Activated T-helper 17 cell treated with anti-CD3 and anti-CD28 coated beads, Interleukin-2, amount 50 U/mL, for 72 hours (primary cell): ENCODE measurements at regions not wholly inside any gene's neighbourhood (a gene's known extent, or its start where the extent isn't known, plus 50 kb on each side); places are given as distances from the start of the nearest gene placed in this dataset.
"Not testable (repeated sequence)": the region's sequence is repeated elsewhere in the genome, so short reads cannot be mapped to it uniquely, and the experiment has no call there.

Source experiments
- ATAC-seq: fragments of 150-1000 bp; cut with Tn5 transposase; replicated peaks from 2 replicates; pipeline ENCODE4 v1.10.0; 2021; ENCODE audit warnings: mild to moderate bottlenecking, moderate library complexity
- H3K27ac Mint-ChIP-seq: one replicate; pipeline ENCODE4 v1.8.0; 2022; ENCODE audit warnings: mixed read lengths
- H3K27me3 Mint-ChIP-seq: one replicate; pipeline ENCODE4 v1.8.0; 2022; ENCODE audit warnings: mixed read lengths
- H3K36me3 Mint-ChIP-seq: one replicate; pipeline ENCODE4 v1.8.0; 2022; ENCODE audit warnings: low read depth, mild to moderate bottlenecking, mixed read lengths
- H3K4me1 Mint-ChIP-seq: one replicate; pipeline ENCODE4 v1.8.0; 2022; ENCODE audit warnings: mixed read lengths
- H3K4me3 Mint-ChIP-seq: one replicate; pipeline ENCODE4 v1.8.0; 2022; ENCODE audit warnings: mild to moderate bottlenecking, mixed read lengths
- H3K9me3 Mint-ChIP-seq: one replicate; pipeline ENCODE4 v1.8.0; 2022; ENCODE audit warnings: mixed read lengths

DNA sequence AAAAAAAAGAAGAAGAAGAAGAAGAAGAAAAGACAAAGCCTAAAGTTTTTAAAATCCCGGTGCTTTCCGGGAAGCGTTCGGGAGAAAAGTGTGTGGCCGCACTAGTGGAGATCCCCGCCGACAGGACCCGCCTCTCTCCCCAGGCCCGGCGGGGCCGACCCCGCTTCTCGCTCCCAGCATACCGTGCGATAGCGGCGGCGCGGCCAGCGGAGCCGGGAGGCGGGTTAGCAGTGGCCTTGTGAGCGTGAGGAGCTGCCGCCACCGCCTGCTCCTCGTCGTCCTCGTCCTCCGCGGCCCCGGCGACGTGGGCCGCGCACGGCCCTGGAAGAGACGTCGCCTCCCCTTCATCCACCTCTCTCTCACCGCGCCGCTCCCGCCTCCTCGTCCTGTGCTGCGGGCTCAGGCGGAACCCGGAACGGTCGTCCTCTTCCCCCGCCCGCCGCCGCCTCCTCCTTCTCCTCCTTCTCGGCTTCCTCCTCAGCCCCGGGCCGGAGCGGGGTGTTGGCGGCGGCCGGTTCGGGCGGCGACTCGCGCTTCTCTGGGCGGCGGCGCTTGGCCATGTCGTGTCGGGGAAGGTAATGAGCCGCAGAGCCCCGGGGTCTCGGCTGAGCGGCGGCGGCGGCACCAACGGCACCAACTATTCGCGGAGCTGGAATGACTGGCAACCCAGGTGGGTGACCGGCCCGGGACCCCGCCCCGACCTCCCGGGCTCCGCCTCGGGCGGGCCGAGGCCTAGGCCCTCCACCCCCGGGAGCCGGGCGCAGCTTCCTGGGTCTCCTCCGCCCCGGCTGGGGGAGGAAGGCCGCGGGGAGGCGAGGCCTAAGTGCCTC lies 62.6 kb upstream of the CDR2 start:
- H3K9me3 Mint-ChIP-seq, H3K4me1 Mint-ChIP-seq, H3K36me3 Mint-ChIP-seq, H3K27me3 Mint-ChIP-seq: not testable (repeated sequence)
- H3K4me3 Mint-ChIP-seq, result peak overlapping the region; percentile 92
- H3K27ac Mint-ChIP-seq, result peak overlapping the region; percentile 93
- ATAC-seq, result peak; percentile 84

GRCh38 chr16:22436326-22436822 lies 62.0 kb upstream of the CDR2 start:
- peak overlapping the region; percentile 93 for H3K27ac Mint-ChIP-seq
- H3K4me3 Mint-ChIP-seq, result peak overlapping the region; percentile 92
- not testable (repeated sequence) for H3K4me1 Mint-ChIP-seq, H3K36me3 Mint-ChIP-seq, H3K27me3 Mint-ChIP-seq, H3K9me3 Mint-ChIP-seq
- peak; percentile 62 for ATAC-seq

GRCh38 chr16:22431314-22431713 lies 56.9 kb upstream of the CDR2 start:
- not testable (repeated sequence) for H3K27ac Mint-ChIP-seq, H3K4me3 Mint-ChIP-seq, H3K27me3 Mint-ChIP-seq, ATAC-seq, H3K4me1 Mint-ChIP-seq, H3K9me3 Mint-ChIP-seq
- H3K36me3 Mint-ChIP-seq, result peaks cover 41% of the 10 kb centered on the region

DNA sequence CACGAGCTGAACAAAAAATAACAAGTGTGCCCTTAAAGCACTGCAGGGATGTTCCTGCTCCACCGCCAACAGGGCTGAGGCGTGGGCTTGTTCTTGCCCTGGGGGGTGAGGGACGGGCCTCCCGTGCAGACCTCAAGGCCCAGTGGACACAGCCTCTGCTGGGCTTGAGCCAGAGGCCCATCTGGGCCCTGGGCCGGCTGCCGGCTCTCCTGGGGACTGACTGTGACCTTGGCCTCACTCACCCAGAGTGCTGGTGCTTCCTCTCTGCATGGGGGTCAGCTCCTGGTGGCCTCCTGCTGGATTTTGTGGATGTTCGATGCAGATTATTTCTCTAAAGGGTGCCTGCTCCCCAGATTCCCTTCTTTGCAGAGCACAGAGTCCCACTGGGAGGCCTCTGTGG lies 54.2 kb upstream of the CDR2 start:
- no peaks in the 10 kb centered on the region for H3K27me3 Mint-ChIP-seq
- H3K9me3 Mint-ChIP-seq, result no peaks in the 10 kb centered on the region
- H3K36me3 Mint-ChIP-seq, result peaks cover 54% of the 10 kb centered on the region
- H3K4me3 Mint-ChIP-seq, result no peak overlapping the region
- peaks cover 6% of the 10 kb centered on the region for H3K4me1 Mint-ChIP-seq
- no peak for ATAC-seq
- H3K27ac Mint-ChIP-seq, result no peak overlapping the region

- H3K27me3 Mint-ChIP-seq, result no peaks in the 10 kb centered on the region
- no peak for ATAC-seq
- H3K4me1 Mint-ChIP-seq, result peaks cover 10% of the 10 kb centered on the region
- no peaks in the 10 kb centered on the region for H3K9me3 Mint-ChIP-seq
- no peak overlapping the region for H3K27ac Mint-ChIP-seq
- H3K36me3 Mint-ChIP-seq, result peaks cover 56% of the 10 kb centered on the region
- H3K4me3 Mint-ChIP-seq, result no peak overlapping the region
Measured at GRCh38 chr16:22427556-22427955, 53.1 kb upstream of the CDR2 start.

DNA sequence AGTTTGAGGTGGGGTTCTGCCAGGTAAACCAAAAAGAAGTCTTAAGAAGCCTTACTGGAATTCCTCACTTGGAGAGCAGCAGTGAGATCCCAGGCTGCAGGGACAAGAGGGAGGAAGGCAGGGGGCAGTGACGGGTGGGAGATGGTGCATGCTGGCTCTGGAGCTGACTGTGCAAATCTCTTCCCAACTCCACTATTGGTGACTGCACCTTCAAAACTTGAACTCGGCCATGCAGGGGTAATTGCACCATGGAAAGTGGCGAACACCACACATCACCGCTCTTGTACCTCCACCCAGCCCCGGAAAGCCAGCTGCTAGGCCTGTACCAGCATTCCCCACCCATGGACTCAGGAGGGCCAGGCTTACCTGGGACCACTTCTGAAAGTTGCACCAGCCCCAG lies 51.4 kb upstream of the CDR2 start:
- H3K27ac Mint-ChIP-seq, result no peak overlapping the region
- H3K4me1 Mint-ChIP-seq, result peaks cover 10% of the 10 kb centered on the region
- H3K9me3 Mint-ChIP-seq, result no peaks in the 10 kb centered on the region
- no peak overlapping the region for H3K4me3 Mint-ChIP-seq
- H3K36me3 Mint-ChIP-seq, result peaks cover 70% of the 10 kb centered on the region
- no peaks in the 10 kb centered on the region for H3K27me3 Mint-ChIP-seq
- no peak for ATAC-seq

DNA sequence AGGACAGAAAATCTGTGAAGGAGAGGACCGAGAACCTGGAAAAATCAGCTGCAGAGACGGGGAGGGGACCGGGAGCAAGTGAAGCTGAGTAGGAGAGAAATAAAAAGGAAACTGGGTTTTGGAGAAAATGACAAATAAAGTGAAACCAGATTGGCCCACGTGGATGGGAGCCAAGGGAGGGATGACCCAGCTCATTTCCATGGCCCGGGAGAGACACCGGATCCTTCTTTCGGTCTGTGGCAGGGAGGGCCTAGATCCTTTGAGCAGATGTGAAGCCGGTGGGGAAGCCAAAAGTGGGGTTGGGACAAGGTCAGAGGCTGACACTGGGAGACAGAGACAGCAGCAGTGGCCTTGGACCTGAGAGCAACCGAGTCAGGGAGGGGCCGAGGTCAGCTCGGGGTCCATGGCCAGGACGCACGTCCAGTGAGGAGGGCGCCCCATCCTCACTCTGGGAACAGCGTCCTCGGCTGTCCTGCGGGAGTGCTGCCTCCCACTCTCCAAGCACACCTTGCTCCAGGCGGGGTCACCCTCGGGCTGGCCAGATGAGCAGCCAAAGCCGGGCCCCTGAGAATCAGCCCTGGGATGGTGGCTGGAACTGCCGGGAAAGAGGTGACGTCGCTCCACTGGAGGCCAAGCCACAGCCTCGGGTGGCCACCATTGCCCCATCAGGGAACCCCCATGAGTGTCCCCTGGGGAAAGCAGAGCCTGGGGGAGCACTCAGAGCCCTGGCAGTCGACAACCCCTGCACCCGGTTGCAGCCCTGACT lies 50.8 kb upstream of the CDR2 start:
- no peak for ATAC-seq
- peaks cover 71% of the 10 kb centered on the region for H3K36me3 Mint-ChIP-seq
- no peaks in the 10 kb centered on the region for H3K27me3 Mint-ChIP-seq
- peaks cover 10% of the 10 kb centered on the region for H3K4me1 Mint-ChIP-seq
- H3K4me3 Mint-ChIP-seq, result no peak overlapping the region
- H3K9me3 Mint-ChIP-seq, result no peaks in the 10 kb centered on the region
- H3K27ac Mint-ChIP-seq, result peak overlapping the region; percentile 34

GRCh38 chr16:22424161-22424937 lies 49.9 kb upstream of the CDR2 start:
- H3K27me3 Mint-ChIP-seq, result no peaks in the 10 kb centered on the region
- H3K4me1 Mint-ChIP-seq, result peaks cover 10% of the 10 kb centered on the region
- no peak overlapping the region for H3K4me3 Mint-ChIP-seq
- H3K27ac Mint-ChIP-seq, result peak overlapping the region; percentile 34
- no peaks in the 10 kb centered on the region for H3K9me3 Mint-ChIP-seq
- peaks cover 70% of the 10 kb centered on the region for H3K36me3 Mint-ChIP-seq
- ATAC-seq, result no peak
